SIG-M5 treated with dmso at 0.1 percent for 504 hours (cell line): ENCODE measurements at regions not wholly inside any gene's neighbourhood (a gene's known extent, or its start where the extent isn't known, plus 50 kb on each side); places are given as distances from the start of the nearest gene placed in this dataset.
"Not testable (repeated sequence)": the region's sequence is repeated elsewhere in the genome, so short reads cannot be mapped to it uniquely, and the experiment has no call there.

Source experiments
- DNase-seq: peaks from one replicate; lab custom pipeline; 2025; ENCODE audit not compliant: unreplicated experiment; lab: John Stamatoyannopoulos, UW

DNA sequence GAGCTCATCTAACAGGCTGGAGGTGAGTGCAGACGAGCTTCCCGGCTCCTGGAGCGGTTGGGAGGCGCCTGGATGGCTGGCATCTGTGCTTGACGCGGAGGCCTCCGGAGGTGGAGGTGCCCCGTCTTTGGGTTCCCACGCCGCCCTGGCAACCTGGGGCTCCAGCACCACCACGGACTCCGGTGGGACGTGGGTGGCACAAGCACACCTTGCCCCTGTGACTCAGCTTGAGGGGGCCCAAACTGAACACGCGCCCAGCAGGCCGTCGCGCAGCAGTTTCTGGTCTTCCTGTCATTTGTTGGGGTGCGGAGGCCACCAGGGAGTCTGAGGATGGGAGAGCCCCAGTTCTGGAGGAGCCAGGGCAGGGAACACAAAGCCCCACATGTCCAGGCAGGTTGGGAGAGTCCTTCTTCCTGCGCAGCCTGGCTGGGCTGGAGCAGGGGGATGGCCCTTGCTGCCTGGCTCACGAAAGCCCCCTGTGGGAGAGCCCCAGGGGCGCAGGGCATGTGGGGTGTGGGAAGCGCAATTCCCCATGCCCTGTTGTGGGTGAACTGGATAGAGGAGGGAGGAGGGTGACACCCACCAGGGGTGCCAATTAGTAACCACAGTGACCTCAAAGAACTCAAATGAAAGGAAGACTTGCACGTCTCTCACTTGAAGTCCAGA is 1378.6 kb upstream of the DEFB115 start:
- no peak for DNase-seq

DNA sequence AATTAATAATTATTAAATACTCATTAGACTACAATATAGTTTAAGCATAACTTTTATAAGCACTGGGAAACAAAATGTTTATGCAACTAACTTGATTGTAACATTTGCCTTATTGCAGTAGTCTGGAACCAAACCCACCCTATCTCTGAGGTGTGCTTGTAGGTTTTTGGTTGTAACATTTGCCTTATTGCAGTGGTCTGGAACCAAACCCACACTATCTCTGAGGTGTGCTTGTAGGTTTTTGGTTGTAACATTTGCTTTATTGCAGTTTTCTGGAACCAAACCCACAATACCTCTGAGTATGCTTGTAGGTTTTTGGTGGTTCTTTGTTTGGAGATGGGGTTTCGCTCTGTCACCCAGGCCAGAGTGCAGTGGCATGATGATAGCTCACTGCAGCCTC is 1376.4 kb upstream of the DEFB115 start:
- DNase-seq: not testable (repeated sequence)

DNA sequence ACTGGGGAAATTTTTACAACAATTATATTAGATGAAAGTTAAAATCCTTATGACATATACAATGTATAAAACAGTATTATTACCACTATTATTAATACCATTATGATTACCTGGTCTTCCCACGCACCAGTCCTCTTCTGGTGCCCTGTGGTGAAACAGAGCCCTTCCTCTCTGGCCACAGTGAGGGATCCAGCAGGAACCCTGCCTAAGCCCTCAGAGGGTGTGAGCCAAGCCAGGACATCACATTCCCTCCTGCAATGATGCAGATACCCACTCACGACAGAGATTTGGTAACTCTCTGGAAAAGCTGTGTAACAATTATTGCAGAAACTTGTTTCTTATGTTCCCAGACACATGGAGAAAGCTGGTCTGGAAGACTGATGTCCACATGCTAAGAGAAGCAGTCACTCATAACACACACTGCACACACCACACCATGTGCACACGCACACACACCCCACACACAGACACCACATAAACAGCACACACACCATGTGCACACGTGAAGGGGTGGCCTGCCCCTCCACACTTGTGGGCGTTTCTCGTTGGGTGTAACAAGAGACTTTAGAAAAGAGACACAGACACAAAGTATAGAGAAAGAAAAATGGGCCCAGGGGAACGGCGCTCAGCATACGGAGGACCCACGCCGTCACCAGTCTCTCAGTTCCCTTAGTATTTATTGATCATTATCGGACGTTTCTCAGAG is 1373.8 kb upstream of the DEFB115 start:
- DNase-seq: not testable (repeated sequence)

DNA sequence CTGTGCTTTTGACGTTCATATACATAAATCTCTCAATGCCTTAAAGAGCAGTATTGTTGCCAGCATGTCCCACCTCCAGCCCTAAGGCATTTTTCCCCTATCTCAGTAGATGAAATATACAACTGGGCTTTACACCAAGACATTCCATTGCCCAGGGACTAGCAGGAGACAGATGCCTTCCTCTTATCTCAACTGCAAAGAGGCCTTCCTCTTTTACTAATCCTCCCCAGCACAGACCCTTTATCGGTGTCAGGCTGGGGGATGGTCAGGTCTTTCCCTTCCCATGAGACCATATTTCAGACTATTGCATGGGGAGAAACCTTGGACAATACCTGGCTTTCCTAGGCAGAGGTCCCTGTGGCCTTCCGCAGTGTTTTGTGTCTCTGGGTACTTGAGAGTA is 1373.1 kb upstream of the DEFB115 start:
- not testable (repeated sequence) for DNase-seq

DNA sequence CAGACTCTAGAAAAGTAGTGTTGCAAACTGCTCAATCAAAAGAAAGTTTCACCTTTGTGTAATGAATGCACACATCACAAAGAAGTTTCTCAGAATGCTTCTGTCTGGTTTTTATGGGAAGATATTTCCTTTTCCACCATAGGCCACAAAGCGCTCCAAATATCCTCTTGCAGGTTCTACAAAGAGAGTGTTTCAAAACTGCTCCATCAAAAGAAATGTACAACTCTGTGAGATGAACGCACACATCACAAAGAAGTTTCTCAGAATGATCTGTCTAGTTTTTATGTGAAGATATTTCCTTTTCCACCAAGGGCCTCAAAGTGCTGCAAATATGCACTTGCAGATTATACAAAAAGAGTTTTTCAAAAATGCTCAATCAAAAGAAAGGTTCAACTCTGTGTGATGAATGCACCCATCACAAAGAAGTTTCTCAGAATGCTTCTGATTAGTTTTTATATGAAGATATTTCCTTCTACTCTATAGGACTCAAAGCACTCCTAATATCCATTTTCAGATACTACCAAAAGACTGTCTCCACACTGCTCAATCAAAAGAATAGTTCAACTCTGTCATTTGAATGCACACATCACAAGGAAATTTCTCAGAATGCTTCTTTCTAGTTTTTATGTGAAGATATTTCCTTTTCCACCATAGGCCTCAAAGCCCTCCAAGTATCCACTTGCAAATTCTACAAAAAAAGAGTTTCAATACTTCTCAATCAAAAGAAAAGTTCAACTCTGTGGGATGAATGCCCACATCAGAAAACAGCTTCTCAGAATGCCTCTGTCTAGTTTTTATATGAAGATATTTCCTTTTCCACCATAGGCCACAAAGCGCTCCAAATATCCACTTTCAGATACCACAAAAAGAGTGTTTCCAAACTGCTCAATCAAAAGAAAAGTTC is 1371.9 kb upstream of the DEFB115 start:
- DNase-seq: not testable (repeated sequence)

DNA sequence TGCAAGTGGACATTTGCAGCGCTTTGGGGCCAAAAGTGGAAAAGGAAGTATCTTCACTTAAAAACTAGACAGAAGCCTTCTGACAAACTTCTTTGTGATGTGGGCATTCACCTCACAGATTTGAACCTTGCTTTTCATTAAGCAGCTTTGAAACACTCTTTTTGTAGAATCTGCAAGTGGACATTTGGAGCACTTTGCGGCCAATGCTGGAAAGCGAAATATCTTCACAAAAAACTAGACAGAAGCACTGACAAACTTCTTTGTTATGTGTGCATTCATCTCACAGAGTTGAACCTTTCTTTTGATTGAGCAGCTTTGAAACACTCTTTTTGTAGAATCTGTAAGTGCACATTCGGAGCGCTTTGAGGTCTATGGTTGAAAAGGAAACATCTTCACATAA is 1365.9 kb upstream of the DEFB115 start:
- not testable (repeated sequence) for DNase-seq
